GM12874 (cell line): ENCODE measurements at regions not wholly inside any gene's neighbourhood (a gene's known extent, or its start where the extent isn't known, plus 50 kb on each side); places are given as distances from the start of the nearest gene placed in this dataset.

Source experiments
- TF ChIP-seq, protein P1 (sequence below): IDR thresholded peaks from 2 replicates; pipeline ENCODE4 v1.5.1; 2011; ENCODE audit warnings: low read depth, mild to moderate bottlenecking, control low read depth, low read length, moderate library complexity; ENCODE audit not compliant: insufficient read depth

DNA sequence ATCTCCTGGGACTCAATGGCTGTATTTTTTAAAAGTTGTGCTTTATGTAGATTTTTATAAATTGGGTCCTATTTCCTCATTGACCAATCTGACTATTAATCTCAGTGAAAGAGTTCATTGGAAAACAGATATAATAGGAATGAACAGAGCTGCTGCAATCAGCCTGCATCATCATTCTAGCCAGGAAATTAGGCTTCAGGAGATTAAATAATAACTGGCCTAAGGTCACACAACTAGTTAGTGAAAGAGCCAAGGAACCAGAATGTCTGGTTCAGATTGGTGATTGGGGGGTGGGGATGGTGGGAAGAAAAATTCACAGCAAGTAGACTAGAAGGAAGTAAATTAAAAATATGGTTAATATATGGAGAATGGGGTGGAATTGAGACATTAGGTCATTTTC lies 180.9 kb upstream of the ROPN1 start:
- TF ChIP-seq, protein P1, sequence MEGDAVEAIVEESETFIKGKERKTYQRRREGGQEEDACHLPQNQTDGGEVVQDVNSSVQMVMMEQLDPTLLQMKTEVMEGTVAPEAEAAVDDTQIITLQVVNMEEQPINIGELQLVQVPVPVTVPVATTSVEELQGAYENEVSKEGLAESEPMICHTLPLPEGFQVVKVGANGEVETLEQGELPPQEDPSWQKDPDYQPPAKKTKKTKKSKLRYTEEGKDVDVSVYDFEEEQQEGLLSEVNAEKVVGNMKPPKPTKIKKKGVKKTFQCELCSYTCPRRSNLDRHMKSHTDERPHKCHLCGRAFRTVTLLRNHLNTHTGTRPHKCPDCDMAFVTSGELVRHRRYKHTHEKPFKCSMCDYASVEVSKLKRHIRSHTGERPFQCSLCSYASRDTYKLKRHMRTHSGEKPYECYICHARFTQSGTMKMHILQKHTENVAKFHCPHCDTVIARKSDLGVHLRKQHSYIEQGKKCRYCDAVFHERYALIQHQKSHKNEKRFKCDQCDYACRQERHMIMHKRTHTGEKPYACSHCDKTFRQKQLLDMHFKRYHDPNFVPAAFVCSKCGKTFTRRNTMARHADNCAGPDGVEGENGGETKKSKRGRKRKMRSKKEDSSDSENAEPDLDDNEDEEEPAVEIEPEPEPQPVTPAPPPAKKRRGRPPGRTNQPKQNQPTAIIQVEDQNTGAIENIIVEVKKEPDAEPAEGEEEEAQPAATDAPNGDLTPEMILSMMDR: no peak

- TF ChIP-seq, protein P1: no peak
Observed at GRCh38 chr3:124174476-124174875, 182.6 kb upstream of the ROPN1 start.

DNA sequence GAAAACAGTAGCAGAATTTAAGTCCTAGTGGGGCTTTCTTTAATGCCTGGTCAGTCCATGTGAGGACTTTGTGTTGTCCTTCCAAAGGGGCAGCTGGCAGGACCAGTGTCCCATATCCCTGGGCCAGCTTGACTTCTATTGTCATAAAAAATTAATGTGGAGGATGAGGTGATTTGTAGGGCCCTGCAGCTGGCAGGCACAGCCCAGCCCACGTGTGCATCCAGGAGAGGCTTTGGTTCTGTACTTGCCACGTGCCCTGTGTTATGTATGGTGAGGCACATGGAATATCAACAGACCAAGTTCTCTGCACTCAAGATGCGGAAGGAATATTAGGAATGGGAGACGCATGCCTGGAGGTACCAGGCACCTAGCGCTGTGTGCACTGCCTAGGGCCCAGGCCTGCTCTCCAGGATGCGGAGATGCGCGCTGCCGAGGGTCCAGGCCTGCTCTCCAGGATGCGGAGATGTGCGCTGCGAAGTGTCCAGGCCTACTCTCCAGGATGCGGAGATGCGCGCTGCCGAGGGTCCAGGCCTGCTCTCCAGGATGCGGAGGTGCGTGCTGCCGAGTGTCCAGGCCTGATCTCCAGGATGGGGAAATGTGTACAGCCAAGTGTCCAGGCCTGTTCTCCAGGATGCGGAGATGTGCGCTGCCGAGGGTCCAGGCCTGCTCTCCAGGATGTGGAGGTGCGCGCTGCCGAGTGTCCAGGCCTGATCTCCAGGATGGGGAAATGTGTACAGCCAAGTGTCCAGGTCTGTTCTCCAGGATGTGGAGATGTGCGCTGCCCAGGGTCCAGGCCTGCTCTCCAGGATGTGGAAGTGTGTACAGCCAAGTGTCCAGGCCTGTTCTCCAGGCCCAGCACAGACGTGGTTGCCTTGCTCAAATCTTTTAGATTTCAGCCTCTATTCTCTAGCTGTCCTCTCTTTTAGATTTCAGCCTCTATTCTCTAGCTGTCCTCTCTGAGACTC lies 183.3 kb upstream of the ROPN1 start:
- TF ChIP-seq, protein P1: no peak

- TF ChIP-seq, protein P1: no peak
Observed at GRCh38 chr3:124177071-124177470, 185.1 kb upstream of the ROPN1 start.

- TF ChIP-seq, protein P1: no peak
Observed at GRCh38 chr3:124178531-124178930, 186.6 kb upstream of the ROPN1 start.

DNA sequence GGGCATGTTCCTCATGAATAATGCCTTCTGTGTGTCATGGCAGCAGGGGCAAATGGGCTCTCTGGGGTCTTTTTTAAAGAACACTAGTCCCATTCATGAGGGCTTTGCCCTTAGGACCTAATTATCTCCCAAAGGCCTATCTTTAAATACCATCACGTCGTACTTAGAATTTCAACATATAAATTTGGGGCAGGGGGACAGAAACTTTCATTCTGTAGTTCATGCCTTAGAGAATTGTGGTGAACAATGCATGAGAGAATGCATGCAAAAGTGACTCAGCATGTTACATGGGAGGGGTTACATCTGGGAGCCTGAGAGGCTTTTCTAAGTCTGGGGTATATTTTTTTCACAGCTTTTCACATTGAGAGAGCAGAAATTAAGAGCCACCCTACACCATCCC lies 208.5 kb upstream of the ROPN1 start:
- TF ChIP-seq, protein P1: no peak

- TF ChIP-seq, protein P1: no peak
Observed at GRCh38 chr3:124201226-124201625, 209.3 kb upstream of the ROPN1 start.
